ENCODE measurements at regions not wholly inside any gene's neighbourhood (a gene's known extent, or its start where the extent isn't known, plus 50 kb on each side); places are given as distances from the start of the nearest gene placed in this dataset.
"Not testable (repeated sequence)": the region's sequence is repeated elsewhere in the genome, so short reads cannot be mapped to it uniquely, and the experiment has no call there.

DNA sequence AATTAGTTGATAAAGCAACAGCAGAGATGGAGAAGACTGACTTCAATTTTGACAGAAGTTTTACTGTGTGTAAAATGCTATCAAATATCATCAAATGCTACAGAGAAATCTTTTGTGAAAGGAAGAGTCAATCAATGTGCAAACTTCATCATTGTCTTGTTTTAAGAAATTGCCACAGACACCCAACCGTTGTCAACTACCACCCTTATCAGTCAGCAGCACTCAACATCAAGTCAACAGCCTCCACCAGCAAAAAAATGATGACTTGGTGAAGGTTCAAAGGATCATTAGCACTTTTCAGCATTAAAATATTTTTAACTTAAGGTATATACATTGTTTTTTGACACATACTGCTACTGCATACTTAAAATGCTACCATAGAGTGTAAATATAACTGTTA, 888.8 kb downstream of the CDH18 start:
- no CpG with 5 or more reads among the region's 1 CpG for WGBS (ENCODE audit: insufficient coverage)
- Histone ChIP-seq H3K4me1 (ENCODE audit: control extremely low read depth in 1 of 4, control insufficient read depth in 4 of 4, insufficient read depth in 4 of 4, low read length in 3 of 4) (no peaks in the 10 kb centered on the region), H3K27ac (ENCODE audit: insufficient read depth in 1 of 2, low read depth in 1 of 2, low read length in 2 of 2, poor library complexity in 1 of 2, severe bottlenecking in 2 of 2) (no peak overlapping the region), H3K9me3 (ENCODE audit: control extremely low read depth in 1 of 5, control insufficient read depth in 4 of 5, insufficient read depth in 2 of 5, low read depth in 1 of 5, low read length in 4 of 5) (no peaks in the 10 kb centered on the region), H3K36me3 (ENCODE audit: control insufficient read depth in 4 of 4, insufficient read depth in 4 of 4, low read length in 3 of 4) (no peaks in the 10 kb centered on the region), H3K4me3 (ENCODE audit: control insufficient read depth in 1 of 7, extremely low read depth in 1 of 7, insufficient read depth in 4 of 7, low read depth in 2 of 7, low read length in 6 of 7) (no peak overlapping the region), H3K27me3 (replicated peaks in 2 of 5; ENCODE audit: control insufficient read depth in 4 of 5, insufficient read depth in 5 of 5, low read length in 4 of 5) (no peaks in the 10 kb centered on the region)
- no peak for DNase-seq
- ChIA-PET POLR2A (no interaction called here), CTCF (no interaction called here)

- H3K27ac ChIP-seq (ENCODE audit: insufficient read depth in 1 of 2, low read depth in 1 of 2, low read length in 2 of 2, poor library complexity in 1 of 2, severe bottlenecking in 2 of 2): no peak overlapping the region
- ChIA-PET CTCF (no interaction called here), POLR2A (no interaction called here)
- WGBS (ENCODE audit: insufficient coverage): no CpG with 5 or more reads among the region's 1 CpG
- no peaks in the 10 kb centered on the region for H3K4me1 ChIP-seq (ENCODE audit: control extremely low read depth in 1 of 4, control insufficient read depth in 4 of 4, insufficient read depth in 4 of 4, low read length in 3 of 4)
- no peak for DNase-seq
- no peak overlapping the region for H3K4me3 ChIP-seq (ENCODE audit: control insufficient read depth in 1 of 7, extremely low read depth in 1 of 7, insufficient read depth in 4 of 7, low read depth in 2 of 7, low read length in 6 of 7)
- no peaks in the 10 kb centered on the region for H3K27me3 ChIP-seq (replicated peaks in 2 of 5; ENCODE audit: control insufficient read depth in 4 of 5, insufficient read depth in 5 of 5, low read length in 4 of 5)
- H3K9me3 ChIP-seq (ENCODE audit: control extremely low read depth in 1 of 5, control insufficient read depth in 4 of 5, insufficient read depth in 2 of 5, low read depth in 1 of 5, low read length in 4 of 5): no peaks in the 10 kb centered on the region
- H3K36me3 ChIP-seq (ENCODE audit: control insufficient read depth in 4 of 4, insufficient read depth in 4 of 4, low read length in 3 of 4): no peaks in the 10 kb centered on the region
Measured at GRCh38 chr5:19104948-19105347, 883.1 kb downstream of the CDH18 start.

GRCh38 chr5:19122923-19123322, 865.1 kb downstream of the CDH18 start:
- CTCF ChIA-PET: interaction anchor here (1.2 kb wide), 1 partner anchor 10 kb away, joined by 3 read pairs; no protein-coding TSS in a partner anchor
- no peak overlapping the region for H3K27ac ChIP-seq (ENCODE audit: insufficient read depth in 1 of 2, low read depth in 1 of 2, low read length in 2 of 2, poor library complexity in 1 of 2, severe bottlenecking in 2 of 2)
- POLR2A ChIA-PET: no interaction called here
- no peaks in the 10 kb centered on the region for H3K27me3 ChIP-seq (replicated peaks in 2 of 5; ENCODE audit: control insufficient read depth in 4 of 5, insufficient read depth in 5 of 5, low read length in 4 of 5)
- no peak overlapping the region for H3K4me3 ChIP-seq (ENCODE audit: control insufficient read depth in 1 of 7, extremely low read depth in 1 of 7, insufficient read depth in 4 of 7, low read depth in 2 of 7, low read length in 6 of 7)
- no CpG with 5 or more reads among the region's 1 CpG for WGBS (ENCODE audit: insufficient coverage)
- DNase-seq: no peak
- no peaks in the 10 kb centered on the region for H3K9me3 ChIP-seq (ENCODE audit: control extremely low read depth in 1 of 5, control insufficient read depth in 4 of 5, insufficient read depth in 2 of 5, low read depth in 1 of 5, low read length in 4 of 5)
- H3K36me3 ChIP-seq (ENCODE audit: control insufficient read depth in 4 of 4, insufficient read depth in 4 of 4, low read length in 3 of 4): no peaks in the 10 kb centered on the region
- no peaks in the 10 kb centered on the region for H3K4me1 ChIP-seq (ENCODE audit: control extremely low read depth in 1 of 4, control insufficient read depth in 4 of 4, insufficient read depth in 4 of 4, low read length in 3 of 4)

- CTCF ChIA-PET: no interaction called here
- H3K4me3 ChIP-seq (ENCODE audit: control insufficient read depth in 1 of 7, extremely low read depth in 1 of 7, insufficient read depth in 4 of 7, low read depth in 2 of 7, low read length in 6 of 7): no peak overlapping the region
- no peaks in the 10 kb centered on the region for H3K4me1 ChIP-seq (ENCODE audit: control extremely low read depth in 1 of 4, control insufficient read depth in 4 of 4, insufficient read depth in 4 of 4, low read length in 3 of 4)
- H3K36me3 ChIP-seq (ENCODE audit: control insufficient read depth in 4 of 4, insufficient read depth in 4 of 4, low read length in 3 of 4): no peaks in the 10 kb centered on the region
- no peaks in the 10 kb centered on the region for H3K27me3 ChIP-seq (replicated peaks in 2 of 5; ENCODE audit: control insufficient read depth in 4 of 5, insufficient read depth in 5 of 5, low read length in 4 of 5)
- DNase-seq: no peak
- H3K9me3 ChIP-seq (ENCODE audit: control extremely low read depth in 1 of 5, control insufficient read depth in 4 of 5, insufficient read depth in 2 of 5, low read depth in 1 of 5, low read length in 4 of 5): no peaks in the 10 kb centered on the region
- POLR2A ChIA-PET: no interaction called here
- no CpG with 5 or more reads among the region's 5 CpGs for WGBS (ENCODE audit: insufficient coverage)
- no peak overlapping the region for H3K27ac ChIP-seq (ENCODE audit: insufficient read depth in 1 of 2, low read depth in 1 of 2, low read length in 2 of 2, poor library complexity in 1 of 2, severe bottlenecking in 2 of 2)
Measured at GRCh38 chr5:19125956-19126713, 861.9 kb downstream of the CDH18 start.

GRCh38 chr5:19140276-19140675, 847.7 kb downstream of the CDH18 start:
- CTCF ChIA-PET: no interaction called here
- Histone ChIP-seq H3K36me3 (ENCODE audit: control insufficient read depth in 4 of 4, insufficient read depth in 4 of 4, low read length in 3 of 4) (no peaks in the 10 kb centered on the region), H3K9me3 (ENCODE audit: control extremely low read depth in 1 of 5, control insufficient read depth in 4 of 5, insufficient read depth in 2 of 5, low read depth in 1 of 5, low read length in 4 of 5) (peaks cover 0 to 2% (median 0%) of the 10 kb centered on the region in 5 experiments), H3K4me1 (ENCODE audit: control extremely low read depth in 1 of 4, control insufficient read depth in 4 of 4, insufficient read depth in 4 of 4, low read length in 3 of 4) (no peaks in the 10 kb centered on the region), H3K27ac (ENCODE audit: insufficient read depth in 1 of 2, low read depth in 1 of 2, low read length in 2 of 2, poor library complexity in 1 of 2, severe bottlenecking in 2 of 2) (no peak overlapping the region), H3K27me3 (replicated peaks in 2 of 5; ENCODE audit: control insufficient read depth in 4 of 5, insufficient read depth in 5 of 5, low read length in 4 of 5) (no peaks in the 10 kb centered on the region), H3K4me3 (ENCODE audit: control insufficient read depth in 1 of 7, extremely low read depth in 1 of 7, insufficient read depth in 4 of 7, low read depth in 2 of 7, low read length in 6 of 7) (no peak overlapping the region)
- 67% methylated on average over 1 of the region's 2 CpGs for WGBS (ENCODE audit: insufficient coverage)
- no peak for DNase-seq
- POLR2A ChIA-PET: no interaction called here

- H3K4me3 ChIP-seq (ENCODE audit: control insufficient read depth in 1 of 7, extremely low read depth in 1 of 7, insufficient read depth in 4 of 7, low read depth in 2 of 7, low read length in 6 of 7); H3K27ac ChIP-seq (ENCODE audit: insufficient read depth in 1 of 2, low read depth in 1 of 2, low read length in 2 of 2, poor library complexity in 1 of 2, severe bottlenecking in 2 of 2); H3K27me3 ChIP-seq (replicated peaks in 2 of 5; ENCODE audit: control insufficient read depth in 4 of 5, insufficient read depth in 5 of 5, low read length in 4 of 5); H3K36me3 ChIP-seq (ENCODE audit: control insufficient read depth in 4 of 4, insufficient read depth in 4 of 4, low read length in 3 of 4); H3K9me3 ChIP-seq (ENCODE audit: control extremely low read depth in 1 of 5, control insufficient read depth in 4 of 5, insufficient read depth in 2 of 5, low read depth in 1 of 5, low read length in 4 of 5); POLR2A ChIA-PET; CTCF ChIA-PET; DNase-seq; H3K4me1 ChIP-seq (ENCODE audit: control extremely low read depth in 1 of 4, control insufficient read depth in 4 of 4, insufficient read depth in 4 of 4, low read length in 3 of 4): not testable (repeated sequence)
- 97% methylated on average over 16 of the region's 20 CpGs for WGBS (ENCODE audit: insufficient coverage)
Measured at GRCh38 chr5:19141937-19142524, 846.0 kb downstream of the CDH18 start.

DNA sequence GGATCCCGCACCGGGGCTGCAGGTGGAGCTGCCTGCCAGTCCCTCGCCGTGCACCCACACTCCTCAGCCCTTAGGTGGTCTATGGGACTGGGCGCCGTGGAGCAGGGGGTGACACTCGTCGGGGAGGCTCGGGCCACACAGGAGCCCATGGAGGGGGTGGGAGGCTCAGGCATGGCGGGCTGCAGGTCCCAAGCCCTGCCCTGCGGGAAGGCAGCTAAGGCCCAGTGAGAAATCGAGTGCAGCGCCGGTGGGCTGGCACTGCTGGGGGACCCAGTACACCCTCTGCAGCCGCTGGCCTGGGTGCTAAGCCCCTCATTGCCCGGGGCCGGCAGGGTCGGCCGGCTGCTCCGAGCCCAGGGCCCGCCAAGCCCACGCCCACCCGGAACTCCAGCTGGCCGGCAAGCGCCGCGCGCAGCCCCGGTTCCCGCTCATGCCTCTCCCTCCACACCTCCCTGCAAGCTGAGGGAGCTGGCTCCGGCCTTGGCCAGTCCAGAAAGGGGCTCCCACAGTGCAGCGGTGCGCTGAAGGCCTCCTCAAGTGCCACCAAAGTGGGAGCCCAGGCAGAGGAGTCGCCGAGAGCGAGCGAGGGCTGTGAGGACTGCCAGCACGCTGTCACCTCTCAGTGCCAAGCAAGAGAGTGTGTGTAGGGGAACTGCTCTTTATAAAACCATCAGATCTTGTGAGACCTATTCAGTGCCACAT, 845.1 kb downstream of the CDH18 start:
- H3K4me1 ChIP-seq (ENCODE audit: control extremely low read depth in 1 of 4, control insufficient read depth in 4 of 4, insufficient read depth in 4 of 4, low read length in 3 of 4); H3K9me3 ChIP-seq (ENCODE audit: control extremely low read depth in 1 of 5, control insufficient read depth in 4 of 5, insufficient read depth in 2 of 5, low read depth in 1 of 5, low read length in 4 of 5); CTCF ChIA-PET; H3K27me3 ChIP-seq (replicated peaks in 2 of 5; ENCODE audit: control insufficient read depth in 4 of 5, insufficient read depth in 5 of 5, low read length in 4 of 5); DNase-seq; H3K27ac ChIP-seq (ENCODE audit: insufficient read depth in 1 of 2, low read depth in 1 of 2, low read length in 2 of 2, poor library complexity in 1 of 2, severe bottlenecking in 2 of 2); H3K36me3 ChIP-seq (ENCODE audit: control insufficient read depth in 4 of 4, insufficient read depth in 4 of 4, low read length in 3 of 4); H3K4me3 ChIP-seq (ENCODE audit: control insufficient read depth in 1 of 7, extremely low read depth in 1 of 7, insufficient read depth in 4 of 7, low read depth in 2 of 7, low read length in 6 of 7); POLR2A ChIA-PET: not testable (repeated sequence)
- 100% methylated on average over 5 of the region's 38 CpGs for WGBS (ENCODE audit: insufficient coverage)
